ENCODE measurements at regions not wholly inside any gene's neighbourhood (a gene's known extent, or its start where the extent isn't known, plus 50 kb on each side); places are given as distances from the start of the nearest gene placed in this dataset.

DNA sequence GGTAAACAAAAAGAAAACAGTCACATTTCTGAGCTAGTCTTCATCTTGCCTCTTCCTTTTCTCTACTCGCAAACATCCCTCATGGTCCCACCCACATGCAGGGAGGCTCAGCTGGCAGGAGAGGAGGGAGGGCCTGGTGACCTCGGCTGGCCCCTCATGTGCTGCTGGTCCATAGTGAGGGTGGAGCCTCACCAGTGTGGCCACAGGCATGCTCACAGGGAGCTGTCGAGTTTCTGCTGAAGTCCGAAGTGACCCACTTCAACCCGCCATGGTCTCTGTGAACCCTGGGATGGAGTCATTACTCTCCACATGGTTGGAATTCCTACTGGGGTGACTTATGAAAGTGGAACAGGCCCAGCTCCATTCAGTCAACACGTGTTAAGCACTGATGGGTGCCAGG is 253.4 kb downstream of the RHOU start:
- TF ChIP-seq, protein P1, sequence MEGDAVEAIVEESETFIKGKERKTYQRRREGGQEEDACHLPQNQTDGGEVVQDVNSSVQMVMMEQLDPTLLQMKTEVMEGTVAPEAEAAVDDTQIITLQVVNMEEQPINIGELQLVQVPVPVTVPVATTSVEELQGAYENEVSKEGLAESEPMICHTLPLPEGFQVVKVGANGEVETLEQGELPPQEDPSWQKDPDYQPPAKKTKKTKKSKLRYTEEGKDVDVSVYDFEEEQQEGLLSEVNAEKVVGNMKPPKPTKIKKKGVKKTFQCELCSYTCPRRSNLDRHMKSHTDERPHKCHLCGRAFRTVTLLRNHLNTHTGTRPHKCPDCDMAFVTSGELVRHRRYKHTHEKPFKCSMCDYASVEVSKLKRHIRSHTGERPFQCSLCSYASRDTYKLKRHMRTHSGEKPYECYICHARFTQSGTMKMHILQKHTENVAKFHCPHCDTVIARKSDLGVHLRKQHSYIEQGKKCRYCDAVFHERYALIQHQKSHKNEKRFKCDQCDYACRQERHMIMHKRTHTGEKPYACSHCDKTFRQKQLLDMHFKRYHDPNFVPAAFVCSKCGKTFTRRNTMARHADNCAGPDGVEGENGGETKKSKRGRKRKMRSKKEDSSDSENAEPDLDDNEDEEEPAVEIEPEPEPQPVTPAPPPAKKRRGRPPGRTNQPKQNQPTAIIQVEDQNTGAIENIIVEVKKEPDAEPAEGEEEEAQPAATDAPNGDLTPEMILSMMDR (IDR thresholded peaks at IDR 0.05; ENCODE audit: extremely low read depth, missing control alignments): no peak
- no peak for DNase-seq (ENCODE audit: low spot score)

- TF ChIP-seq, protein P1 (IDR thresholded peaks at IDR 0.05; ENCODE audit: extremely low read depth, missing control alignments): no peak
- no peak for DNase-seq (ENCODE audit: low spot score)
Observed at GRCh38 chr1:228989176-228989575, 253.9 kb downstream of the RHOU start.

GRCh38 chr1:228989676-228989991 is 254.4 kb downstream of the RHOU start:
- TF ChIP-seq, protein P1 (IDR thresholded peaks at IDR 0.05; ENCODE audit: extremely low read depth, missing control alignments): no peak
- DNase-seq (ENCODE audit: low spot score): no peak

DNA sequence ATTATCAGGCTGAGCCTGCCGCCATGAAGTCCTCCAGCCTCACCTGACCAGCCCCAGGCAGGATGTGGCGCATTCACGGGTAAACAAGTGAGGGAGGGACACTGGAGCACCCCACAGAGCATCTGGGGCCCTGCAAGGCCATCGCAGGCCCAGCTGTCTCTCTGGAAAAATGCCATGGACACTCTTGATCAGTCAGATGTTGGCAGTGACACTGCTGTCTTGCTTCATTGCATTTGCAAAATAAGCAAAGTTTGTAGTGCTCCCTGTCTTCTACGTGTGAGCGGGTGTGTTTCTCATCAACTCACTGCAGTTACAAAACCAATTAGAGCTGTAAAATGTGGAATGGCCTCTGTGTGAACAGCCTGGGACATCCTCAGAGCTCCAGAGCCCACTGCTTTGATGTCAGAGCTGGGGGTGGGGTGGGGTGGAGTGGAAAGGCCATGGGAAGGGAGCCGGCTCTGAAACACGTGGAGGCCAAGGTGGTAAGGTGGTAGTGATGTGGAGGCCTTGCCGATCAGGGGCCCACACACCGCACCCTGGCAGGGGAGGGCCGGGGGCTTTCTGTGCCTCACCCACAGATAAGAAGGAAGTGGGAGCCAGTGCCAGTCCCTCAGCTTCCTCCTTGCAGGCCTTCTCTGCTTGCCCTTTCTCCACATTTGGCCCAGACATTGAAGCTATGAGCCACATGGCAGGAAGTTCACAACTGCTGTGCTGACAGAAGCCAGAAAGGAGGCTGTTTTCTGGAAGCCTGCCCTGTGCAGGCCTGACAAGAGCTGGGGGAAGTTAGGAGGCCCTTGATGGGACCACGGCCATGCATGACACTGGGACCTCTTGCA is 254.9 kb downstream of the RHOU start:
- TF ChIP-seq, protein P1 (IDR thresholded peaks at IDR 0.05; ENCODE audit: extremely low read depth, missing control alignments): no peak
- DNase-seq (ENCODE audit: low spot score): no peak

GRCh38 chr1:228990906-228991569 is 255.8 kb downstream of the RHOU start:
- TF ChIP-seq, protein P1 (IDR thresholded peaks at IDR 0.05; ENCODE audit: extremely low read depth, missing control alignments): no peak
- DNase-seq (ENCODE audit: low spot score): no peak

- TF ChIP-seq, protein P1 (IDR thresholded peaks at IDR 0.05; ENCODE audit: extremely low read depth, missing control alignments): no peak
Observed at GRCh38 chr1:228992044-228992443, 256.8 kb downstream of the RHOU start.

DNA sequence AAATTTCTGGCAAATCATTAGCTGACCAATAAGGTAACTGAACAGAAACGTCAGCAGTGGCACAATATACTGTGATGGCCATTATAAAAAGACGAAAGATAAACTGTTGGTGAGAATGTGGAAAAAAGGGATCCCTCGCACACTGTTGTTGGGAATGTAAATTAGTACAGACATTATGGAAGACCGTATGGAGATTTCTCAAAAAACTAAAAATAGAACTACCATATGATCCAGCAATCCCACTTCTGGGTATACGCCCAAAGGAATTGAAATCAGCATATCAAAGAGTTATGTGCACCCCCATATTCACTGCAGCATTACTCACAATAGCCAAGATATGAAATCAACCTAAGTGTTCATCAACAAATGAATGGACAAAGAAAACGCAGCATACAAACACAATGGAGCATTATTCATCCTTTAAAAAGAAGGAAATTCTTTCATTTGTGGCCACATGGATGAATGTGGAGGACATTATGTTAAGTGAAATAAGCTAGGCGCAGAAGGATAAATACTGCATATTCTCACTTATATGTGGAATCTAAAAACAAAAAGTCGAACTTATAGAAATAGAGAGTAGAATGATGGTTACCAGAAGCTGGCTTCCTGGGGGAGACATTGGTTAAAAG is 257.7 kb downstream of the RHOU start:
- no peak for DNase-seq (ENCODE audit: low spot score)
- TF ChIP-seq, protein P1 (IDR thresholded peaks at IDR 0.05; ENCODE audit: extremely low read depth, missing control alignments): no peak

More at GRCh38 chr1:228992044-228992443, 256.8 kb downstream of the RHOU start:
- DNase-seq (ENCODE audit: low spot score): no peak

All from GM20000 (cell line).